ENCODE measurements at regions not wholly inside any gene's neighbourhood (a gene's known extent, or its start where the extent isn't known, plus 50 kb on each side); places are given as distances from the start of the nearest gene placed in this dataset.
"Not testable (repeated sequence)": the region's sequence is repeated elsewhere in the genome, so short reads cannot be mapped to it uniquely, and the experiment has no call there.

DNA sequence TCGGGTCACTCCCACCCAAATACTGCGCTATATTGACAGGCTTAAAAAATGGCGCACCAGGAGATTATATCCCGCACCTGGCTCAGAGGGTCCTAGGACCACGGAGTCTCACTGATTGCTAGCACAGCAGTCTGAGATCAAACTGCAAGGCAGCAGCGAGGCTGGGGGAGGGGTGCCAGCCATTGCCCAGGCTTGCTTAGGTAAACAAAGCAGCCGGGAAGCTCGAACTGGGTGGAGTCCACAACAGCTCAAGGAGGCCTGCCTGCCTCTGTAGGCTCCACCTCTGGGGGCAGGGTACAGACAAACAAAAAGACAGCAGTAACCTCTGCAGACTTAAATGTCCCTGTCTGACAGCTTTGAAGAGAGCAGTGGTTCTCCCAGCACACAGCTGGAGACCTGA lies 2277.3 kb upstream of the ACO1 start:
- DNase-seq, result not testable (repeated sequence)

DNA sequence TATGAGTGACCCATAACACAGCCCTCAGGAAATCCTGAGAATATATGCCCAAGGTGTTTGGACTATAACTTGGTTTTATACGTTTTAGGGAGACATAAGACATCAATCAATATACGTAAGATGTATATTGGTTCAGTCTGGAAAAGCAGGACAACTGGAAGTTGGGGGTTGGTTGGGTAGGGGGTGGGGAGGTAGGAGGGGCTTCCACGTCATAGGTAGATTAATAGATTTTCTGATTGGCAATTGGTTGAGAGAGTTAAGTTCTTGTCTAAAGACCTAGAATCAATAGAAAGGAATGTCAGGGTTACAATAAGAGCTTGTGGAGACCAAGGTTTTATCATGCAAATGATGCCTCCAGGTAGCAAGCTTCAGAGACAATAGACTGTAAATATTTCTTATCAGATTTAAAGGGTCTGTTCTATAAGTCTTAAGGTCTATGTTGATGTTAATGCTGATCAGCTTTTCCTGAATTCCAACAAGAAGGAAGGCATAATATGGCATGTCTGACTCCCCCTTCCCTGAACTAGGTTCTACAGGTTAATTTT lies 2267.7 kb upstream of the ACO1 start:
- DNase-seq, result no peak

DNA sequence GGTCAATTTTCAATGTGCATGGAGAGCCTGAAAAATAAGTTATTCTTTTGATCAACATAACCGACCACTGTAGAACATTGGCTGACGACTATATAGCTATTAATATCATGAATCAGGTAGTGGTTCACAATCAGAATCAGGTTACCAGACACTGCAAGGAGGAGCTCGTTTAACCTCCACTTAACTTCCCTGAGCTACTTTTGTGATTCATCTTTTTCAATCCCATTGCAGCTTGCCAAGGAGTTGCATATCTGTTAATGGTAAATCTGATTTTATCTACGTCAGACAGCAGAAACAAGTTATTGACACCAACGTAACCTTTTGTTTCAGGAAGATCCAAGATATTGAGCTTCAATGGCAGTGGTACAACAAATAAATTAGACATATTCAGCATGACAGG lies 2263.8 kb upstream of the ACO1 start:
- no peak for DNase-seq

DNA sequence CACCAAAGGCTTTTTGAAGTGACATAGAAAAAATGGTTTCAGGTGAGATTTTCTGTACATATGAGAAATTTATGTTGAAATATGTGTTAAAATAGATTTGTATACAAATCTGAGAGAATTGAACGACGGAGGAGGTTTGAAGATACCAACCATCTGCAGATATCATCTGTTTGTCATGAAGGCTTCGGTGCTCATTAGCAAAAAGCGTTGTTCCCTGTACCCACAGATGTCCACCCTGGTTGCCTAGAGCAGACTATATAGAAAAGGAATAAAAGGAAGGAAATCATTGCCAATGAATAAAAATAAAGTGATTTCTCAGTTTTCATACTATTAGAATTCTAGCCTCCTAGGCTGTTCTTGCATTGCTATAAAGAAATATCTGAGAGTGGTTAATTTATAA lies 2262.8 kb upstream of the ACO1 start:
- DNase-seq, result no peak

DNA sequence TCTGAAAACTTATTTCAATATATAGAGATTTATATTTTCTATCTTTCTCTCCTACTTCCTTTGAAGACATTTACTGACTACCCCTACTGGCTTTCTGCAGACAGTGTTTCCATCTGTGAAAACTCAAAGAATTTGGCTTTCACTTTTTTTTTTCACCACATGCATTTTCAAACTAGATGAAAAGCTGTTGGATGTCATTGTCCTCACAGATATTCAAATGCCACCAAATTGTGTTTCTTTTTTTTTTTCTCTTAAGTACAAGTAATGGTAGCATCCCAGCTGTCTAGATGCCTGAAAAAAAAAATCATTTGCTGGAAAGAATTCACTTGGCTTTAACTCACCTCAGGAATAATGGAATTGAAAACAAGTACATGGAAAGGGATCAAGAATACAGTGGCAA lies 2258.6 kb upstream of the ACO1 start:
- no peak for DNase-seq

DNA sequence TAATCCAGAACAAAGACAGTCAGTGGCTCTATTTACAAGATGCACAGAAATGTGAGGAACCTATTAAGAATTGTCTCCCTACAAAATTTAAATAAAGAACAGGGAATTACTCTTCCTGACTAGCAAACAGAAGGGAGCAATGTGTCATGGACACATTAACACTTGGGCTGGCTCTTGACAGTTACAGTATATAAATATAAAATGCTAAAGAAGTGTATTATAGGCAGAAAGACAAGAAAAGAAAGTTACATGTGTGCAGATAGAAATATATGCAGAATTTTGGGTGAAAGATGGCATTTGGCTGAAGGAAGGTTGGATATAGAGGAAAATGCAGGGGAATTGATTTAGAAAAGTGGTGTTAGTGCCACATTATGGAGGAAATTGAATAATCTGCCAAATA lies 2257.1 kb upstream of the ACO1 start:
- no peak for DNase-seq

DNA sequence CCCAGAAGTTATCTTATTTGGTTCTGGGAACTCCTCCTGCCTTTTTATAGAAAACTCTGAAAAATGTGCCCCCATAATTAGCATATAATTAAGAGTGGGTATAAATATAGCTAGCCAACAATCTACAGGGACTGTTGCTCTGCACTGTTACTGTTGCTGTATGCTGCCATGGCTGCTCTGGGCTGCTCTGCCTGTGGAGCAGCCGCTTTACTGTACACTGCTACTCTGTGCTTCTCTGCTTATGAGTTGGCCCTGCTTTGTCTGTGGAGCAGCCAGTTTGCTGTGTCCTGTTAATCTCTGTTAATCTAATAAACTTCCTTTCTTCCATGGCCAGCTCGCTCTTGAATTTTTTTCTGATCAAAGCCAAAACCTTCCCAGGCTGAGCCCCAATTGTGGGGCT lies 2244.0 kb upstream of the ACO1 start:
- DNase-seq, result no peak

DNA sequence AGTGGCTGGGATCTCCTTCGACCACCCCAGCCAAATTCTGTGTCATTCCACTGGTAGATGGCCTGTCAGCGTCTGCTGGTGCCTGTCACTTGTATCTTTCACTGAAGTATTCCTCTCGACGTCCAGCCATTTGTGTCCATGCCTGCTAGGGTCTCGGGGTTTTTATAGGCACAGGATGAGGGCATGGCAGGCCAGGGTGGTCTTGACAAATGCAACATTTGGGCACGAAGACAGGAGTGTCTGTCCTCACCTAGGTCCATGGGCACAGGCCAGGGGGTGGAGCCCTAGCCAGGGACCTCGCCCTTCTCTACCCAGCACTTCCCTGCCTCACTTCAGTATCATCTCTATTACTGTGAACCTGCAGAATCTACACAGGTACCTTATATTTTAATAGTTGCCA lies 2223.9 kb upstream of the ACO1 start:
- DNase-seq, result no peak

DNA sequence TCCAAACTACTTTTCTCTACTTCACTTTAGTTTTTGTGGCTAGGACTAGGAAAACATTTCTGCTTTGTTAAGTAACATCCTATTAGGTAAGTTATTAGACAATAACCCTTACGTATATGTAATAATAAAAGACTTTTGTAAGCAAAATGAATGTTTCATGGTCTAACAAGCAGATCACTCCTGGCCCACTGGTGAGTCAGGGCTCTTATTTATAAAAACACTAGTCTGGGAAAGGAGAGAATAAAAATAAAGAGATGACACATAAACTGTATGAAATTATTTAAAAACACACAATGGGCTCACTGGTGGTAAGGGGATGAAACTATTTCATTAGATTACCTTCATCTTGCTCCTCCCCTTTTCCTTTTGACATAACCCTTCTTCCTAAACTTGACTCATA lies 2212.2 kb upstream of the ACO1 start:
- no peak for DNase-seq

DNA sequence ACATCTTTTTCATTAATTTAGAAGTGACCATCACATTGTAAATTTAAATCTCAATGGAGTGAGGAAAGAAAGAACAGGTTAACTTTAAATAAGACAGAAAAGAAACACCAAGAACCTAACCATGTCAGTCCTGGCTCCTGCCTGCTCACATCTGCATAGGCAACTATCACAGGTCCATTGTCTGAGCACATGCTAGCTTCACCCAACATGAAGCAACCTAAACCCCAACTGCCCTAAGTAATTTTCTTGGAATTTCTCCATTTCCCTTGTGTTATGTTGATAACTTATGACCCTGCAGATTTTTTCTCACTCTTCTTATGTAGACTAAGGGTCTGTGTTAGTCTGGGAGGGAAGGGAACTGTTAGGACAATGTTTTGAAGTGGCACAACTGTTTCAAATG lies 2205.8 kb upstream of the ACO1 start:
- no peak for DNase-seq

DNA sequence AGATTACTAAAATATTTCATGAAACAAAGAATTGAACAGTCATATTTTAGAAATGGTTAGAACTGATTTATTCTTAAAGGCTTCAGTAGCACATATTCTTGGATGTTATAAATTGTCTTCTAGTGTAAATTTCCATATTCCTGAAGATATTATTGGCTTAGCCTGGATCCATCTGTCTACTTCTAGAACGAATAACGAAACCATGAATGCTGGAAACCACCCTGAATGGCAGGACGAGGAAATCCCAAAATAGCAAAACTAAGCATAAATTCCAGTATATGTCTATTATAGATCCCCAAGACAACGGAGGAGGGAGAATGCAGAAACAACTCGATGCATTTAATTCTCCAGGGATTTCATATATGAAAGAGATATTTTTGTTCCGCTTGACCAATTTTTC lies 2191.0 kb upstream of the ACO1 start:
- no peak for DNase-seq

DNA sequence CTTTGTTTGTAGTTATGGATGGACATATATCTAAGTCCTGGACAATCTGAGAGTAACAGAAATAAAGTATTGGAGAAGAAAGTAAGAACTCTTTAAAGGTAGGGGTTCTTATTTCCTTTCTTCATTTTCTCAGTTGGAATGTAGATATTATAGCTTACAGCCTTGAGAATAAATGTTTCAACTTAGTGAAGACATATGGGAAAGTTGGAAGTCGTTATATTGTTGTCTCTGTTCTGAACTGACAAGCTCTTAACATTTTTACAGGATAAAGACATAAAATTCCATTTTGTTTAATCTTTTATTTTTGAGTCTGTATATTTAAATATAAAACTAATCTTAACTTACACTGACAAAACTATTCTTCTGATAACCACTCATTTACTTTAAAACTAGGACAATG lies 2187.5 kb upstream of the ACO1 start:
- no peak for DNase-seq

DNA sequence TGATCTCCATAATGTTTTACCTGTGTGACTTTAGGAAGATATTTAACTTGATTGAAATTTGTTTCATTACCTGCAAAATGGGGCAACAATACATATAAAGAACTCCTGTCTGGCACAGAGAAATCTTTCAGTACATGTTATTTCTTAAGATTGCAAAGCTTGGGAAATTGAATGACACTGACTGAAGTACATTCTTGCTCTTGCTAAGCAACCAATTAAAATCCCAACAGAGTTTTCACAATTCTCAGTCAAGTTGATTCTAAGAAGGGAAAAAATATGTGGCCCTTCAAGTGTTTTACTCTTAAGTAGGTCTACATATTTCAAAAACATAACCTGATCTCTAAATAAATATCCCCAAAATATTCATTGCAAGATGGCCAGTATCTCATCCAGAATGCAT lies 2187.0 kb upstream of the ACO1 start:
- DNase-seq, result no peak

DNA sequence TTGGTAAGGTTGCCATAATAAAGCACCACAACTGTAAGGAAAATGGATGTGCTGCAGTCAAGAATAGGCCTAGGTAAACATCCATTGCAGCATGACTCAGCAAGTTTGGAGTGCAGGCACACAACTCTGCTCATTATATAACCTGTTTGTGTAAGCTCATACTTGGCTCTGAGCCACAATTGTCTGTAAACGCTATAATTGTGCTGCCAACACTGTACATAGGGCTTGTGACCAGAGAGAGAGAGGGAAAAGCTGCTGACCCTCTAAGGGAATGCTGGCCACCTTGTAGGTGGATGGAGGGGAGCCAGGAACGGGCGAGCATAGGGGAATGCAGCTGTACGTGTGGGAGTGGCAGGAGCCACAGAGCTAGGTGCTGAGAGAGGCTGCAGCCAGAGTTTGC lies 2186.5 kb upstream of the ACO1 start:
- DNase-seq, result no peak

DNA sequence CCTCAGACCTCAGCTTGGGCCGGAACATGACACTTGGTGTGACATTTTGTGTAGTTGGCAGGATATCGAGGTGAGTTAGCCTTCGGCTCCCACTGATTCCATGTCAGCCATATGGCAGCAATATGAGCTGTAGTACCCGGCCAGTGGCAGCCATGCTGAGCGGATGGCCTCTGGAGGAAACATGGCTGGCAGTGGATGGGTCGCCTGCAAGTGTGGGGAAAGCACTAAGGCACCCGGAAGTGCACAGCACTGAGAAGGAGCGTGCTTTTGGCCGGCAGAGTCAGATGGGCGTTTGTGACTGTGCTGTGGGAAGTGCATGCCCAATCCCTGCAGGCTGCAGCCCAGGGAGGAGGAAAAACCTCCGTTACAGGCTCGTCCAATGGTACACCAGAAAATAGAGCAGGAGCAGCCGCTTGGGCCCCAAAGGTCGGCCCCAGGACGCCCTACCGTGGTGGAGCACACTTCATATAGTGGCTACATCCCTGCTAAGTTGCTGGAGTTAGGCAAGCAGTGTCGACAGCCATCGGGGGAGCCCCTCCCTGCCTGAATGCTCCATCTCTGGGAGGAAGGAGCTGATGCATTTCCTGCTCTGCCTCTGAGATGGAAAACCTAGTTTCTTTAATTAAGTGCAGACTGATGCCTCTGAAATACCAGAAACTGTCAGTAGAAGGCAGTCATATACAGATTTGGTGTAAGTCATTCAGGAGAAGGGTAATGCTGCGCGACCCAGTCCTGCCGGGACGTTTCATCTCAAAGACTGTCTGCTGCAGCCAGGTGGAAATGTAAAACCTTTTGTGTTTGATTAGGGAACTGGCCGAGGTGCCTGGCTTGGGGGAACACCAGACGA lies 2185.8 kb upstream of the ACO1 start:
- DNase-seq, result no peak

DNA sequence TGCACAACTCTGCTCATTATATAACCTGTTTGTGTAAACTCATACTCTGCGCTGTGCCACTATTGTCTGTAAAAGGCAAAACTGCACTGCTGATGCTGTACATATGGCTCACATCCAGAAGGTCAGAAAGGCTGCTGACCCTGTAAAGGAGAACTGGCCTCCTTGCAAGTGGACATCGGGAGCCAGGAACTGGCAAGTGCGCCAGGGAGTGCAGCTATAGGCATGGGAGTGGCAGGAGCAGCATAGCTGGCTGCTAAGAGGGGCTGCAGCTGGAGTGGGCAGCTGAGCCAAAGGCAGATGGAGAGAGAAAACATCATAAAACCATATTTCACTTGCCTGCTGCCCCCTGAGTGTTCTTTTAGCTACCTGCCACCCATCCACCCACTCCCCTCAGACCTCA lies 2183.4 kb upstream of the ACO1 start:
- DNase-seq, result no peak

DNA sequence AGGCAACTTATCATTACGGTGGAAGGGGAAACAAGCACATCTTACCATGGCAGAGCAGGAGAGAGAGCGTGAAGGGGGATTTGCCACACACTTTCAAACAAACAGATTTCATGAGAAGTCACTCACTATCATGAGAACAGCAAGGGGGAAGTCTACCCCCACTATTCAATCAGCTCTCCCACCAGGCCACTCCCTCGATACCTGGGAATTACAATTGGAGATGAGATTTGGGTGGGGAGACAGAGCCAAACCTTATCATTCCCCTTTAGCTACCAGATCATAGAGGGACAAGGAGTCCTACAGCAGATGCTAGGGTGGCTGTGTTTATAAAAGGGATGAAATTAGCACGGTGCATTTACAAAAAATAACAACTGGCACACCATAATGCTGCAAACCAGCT lies 2149.4 kb upstream of the ACO1 start:
- no peak for DNase-seq

DNA sequence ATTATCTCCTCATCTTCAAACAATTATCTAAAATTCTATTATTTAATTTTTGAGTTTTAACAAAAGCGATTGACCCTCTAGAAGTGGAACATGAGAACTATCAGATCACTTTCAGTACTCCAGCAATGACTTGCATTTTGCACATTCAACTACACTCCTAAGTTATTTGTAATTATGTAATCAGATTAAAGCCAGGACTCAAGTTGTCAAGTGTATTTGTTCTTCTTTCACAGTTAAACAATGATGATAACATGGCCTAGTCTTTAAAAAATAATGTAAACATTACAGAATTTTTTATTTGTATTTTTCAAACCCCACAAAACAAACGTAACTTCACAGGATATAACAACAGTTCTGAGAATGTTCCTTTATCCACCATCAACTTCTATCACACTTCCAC lies 2148.9 kb upstream of the ACO1 start:
- DNase-seq, result no peak

DNA sequence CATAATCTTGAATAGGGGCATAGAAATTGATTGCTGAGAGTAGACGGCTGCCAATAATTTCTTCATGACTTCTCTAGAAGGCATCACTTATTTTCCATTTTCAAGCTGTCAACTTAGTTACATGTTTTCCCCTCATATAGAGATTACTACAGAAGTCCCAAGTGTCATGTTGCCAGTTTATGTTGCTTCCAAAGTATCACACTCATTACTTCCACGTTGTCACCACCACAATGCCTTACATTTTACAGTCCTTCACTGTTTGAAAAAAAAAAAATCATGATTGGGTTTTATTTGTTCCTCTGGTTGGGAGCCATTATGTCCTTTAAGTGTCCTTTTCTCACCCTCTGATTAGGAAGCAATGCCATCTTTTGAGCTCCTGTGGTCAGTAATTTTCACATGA lies 2144.6 kb upstream of the ACO1 start:
- no peak for DNase-seq

DNA sequence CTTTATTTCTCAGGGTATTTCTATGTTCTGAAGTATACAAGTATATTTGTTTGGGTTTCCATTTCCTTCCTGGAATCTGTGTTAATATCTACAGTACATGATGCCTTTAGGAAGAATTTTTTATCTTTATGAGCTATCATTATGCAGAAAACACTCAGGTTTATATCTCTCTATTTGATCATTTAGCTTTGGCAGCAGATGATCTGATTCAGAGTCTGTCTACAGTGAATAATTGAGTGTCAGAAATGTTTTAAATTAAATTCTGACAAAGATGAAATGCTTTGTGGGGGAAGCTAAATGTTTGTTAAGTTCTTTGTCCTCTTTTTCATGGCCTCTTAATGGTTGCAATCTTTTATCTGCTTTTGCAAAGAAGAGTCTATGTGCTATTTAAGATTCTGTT lies 2141.0 kb upstream of the ACO1 start:
- DNase-seq, result no peak

DNA sequence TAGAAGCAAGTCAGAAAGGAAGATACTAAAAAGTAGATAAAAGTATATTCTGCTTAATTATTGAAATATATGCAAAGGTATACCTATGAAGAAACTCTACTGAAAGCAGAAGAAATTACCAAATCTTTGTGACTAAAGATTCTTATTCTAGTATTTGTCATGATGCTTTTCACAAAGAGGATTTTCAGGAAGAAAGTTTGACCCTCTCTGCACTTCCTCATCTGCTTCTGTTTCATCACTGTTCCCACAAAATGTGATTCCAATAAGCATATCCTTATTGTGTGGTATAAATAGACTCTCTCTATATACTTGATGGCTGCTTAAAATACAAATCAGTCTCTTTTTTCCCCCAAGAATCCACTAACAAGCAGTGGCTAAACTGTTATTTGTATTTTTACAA lies 2139.6 kb upstream of the ACO1 start:
- no peak for DNase-seq

DNA sequence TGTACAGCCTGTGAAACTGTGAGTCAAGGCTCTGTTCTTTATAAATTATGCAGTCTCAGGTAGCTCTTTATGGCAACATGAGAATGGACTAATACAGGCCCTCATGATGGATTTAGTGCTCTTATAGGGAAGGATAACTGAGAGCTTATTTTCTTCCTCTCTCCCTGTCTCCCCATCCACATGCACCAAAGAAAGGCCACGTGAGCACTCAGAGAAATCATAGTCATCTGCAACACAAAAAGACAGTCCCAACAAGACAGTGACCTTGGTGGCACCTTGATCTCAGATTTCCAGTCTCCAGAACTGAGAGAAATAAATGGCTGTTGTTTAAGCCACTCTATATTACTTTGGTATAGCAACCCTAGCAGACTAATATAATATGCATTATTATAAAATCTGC lies 2133.6 kb upstream of the ACO1 start:
- no peak for DNase-seq

DNA sequence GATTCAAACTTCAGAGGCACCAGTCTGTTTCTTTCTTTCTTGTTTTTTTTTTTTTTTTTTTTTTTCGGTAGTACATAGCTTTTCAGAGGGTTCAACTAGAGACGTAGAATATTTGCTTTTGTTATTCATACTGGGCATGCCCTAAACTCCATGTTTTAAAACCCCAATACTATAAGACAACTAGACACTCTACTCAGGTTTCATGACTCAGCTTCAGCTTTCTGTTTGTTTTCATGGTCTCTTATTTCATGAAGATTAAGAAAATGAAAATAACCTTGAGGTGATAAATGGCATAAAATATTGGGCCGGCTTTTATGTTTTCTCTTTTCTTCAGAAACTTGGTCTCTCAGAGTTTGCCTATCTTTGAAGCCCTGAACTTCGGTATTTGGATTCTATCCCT lies 2126.3 kb upstream of the ACO1 start:
- no peak for DNase-seq

DNA sequence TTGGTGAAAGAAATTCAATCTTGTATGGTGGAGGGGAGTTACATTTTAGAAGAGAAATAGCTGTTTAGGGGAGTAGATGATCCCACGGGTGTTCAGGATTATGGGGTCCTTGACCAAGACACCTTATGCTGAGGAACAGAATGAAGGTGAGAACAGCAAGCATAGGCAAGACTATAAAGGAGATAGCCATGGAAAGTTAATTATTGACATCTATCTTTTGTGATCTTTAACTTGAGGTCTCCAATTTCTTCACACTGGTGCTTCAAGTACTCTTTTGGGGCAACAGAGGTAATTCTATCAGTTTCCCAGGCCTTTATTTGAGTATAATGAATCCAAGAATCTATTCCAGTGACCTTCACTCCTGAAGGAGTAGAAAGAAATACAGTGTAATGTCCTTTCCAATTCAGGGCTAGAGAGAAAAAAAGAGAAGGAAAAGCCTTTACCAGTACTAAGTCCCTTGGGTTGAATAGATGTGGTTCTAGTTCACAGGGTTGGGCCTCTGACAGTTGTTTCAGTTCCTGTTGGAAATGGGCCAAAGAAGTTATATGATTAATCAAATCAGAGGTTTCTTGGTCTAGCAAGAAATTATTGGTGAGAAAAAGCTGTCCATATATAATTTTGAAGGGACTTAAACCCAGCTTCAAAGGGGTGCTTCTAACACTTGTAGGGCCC lies 2104.1 kb upstream of the ACO1 start:
- DNase-seq, result no peak

DNA sequence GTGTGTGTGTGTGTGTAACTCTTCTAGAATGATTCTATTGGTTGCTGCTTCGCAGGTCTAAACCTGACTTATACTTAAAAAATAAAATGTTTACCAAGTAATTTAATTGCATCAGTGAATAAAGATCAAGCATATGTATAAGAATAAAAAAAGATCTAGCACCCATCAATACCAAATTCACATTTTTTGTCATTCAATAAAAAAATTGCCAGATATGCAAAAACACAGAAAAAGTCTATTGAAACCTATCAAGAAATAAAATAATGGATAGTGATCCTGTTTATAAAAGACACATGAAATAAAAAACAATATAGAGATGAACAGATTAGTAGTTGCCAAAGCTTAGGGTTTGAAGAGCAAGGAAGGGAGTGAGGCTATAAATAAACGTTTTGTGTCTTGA lies 2095.0 kb upstream of the ACO1 start:
- no peak for DNase-seq

Data from CD4-positive, alpha-beta T cell treated with Interleukin-15 for 1 hour (primary cell).